PC-9 (cell line): ENCODE measurements at regions not wholly inside any gene's neighbourhood (a gene's known extent, or its start where the extent isn't known, plus 50 kb on each side); places are given as distances from the start of the nearest gene placed in this dataset.

ENCODE experiments used
- BruUV-seq: library from RNA; stranded (reverse); fragments of 400-500 nt; replicated peaks from 2 replicates; lab custom pipeline; 2021; lab: Mats Ljungman, UMichigan
- CTCF ChIA-PET: fragments of 300-600 bp; sonication (Branson Sonifier 250); formaldehyde crosslinking; loops from one replicate; lab custom pipeline; 2022; ENCODE audit warnings: antibody characterized with exemption; lab: Charles Lee
- POLR2A ChIA-PET: fragments of 300-600 bp; sonication (Branson Sonifier 250); formaldehyde crosslinking; loops from one replicate; lab custom pipeline; 2022; ENCODE audit warnings: antibody characterized with exemption; ENCODE audit not compliant: unreplicated experiment; lab: Charles Lee
- DNase-seq, 2 experiments: peaks; one replicate each; pipeline versions ENCODE4 v3.0.0 to v3.0.0-alpha.2; 2015 to 2022; ENCODE audit warnings: mixed read lengths in 1 of 2
- H2AFZ ChIP-seq: fragments of 200-600 bp; sonication (generic); 2 replicates; pipeline ENCODE4 v1.8.1; 2017; ENCODE audit warnings: antibody characterized with exemption
- H3F3A ChIP-seq: fragments of 200-600 bp; sonication (generic); 2 replicates; pipeline ENCODE4 v1.8.1; 2017; ENCODE audit warnings: antibody characterized with exemption, mild to moderate bottlenecking, low read depth; ENCODE audit not compliant: insufficient read depth
- H3K27ac ChIP-seq: fragments of 200-600 bp; sonication (generic); 2 replicates; pipeline ENCODE4 v1.6.1; 2016; ENCODE audit warnings: mixed run types
- H3K27me3 ChIP-seq: fragments of 200-600 bp; sonication (generic); 2 replicates; pipeline ENCODE4 v1.6.1; 2016; ENCODE audit warnings: low read depth, mixed run types; ENCODE audit not compliant: insufficient read depth
- H3K36me3 ChIP-seq: fragments of 200-600 bp; sonication (generic); 2 replicates; pipeline ENCODE4 v1.6.1; 2016; ENCODE audit warnings: low read depth, mixed run types
- H3K4me1 ChIP-seq: fragments of 200-600 bp; sonication (generic); replicated peaks from 2 replicates; pipeline ENCODE4 v1.6.1; 2016; ENCODE audit warnings: mixed run types; ENCODE audit not compliant: insufficient read depth
- H3K4me2 ChIP-seq: fragments of 200-600 bp; sonication (generic); 2 replicates; pipeline ENCODE4 v1.6.1; 2017; ENCODE audit warnings: mixed run types
- H3K4me3 ChIP-seq: fragments of 200-600 bp; sonication (generic); 2 replicates; pipeline ENCODE4 v1.6.1; 2016; ENCODE audit warnings: mixed run types
- H3K79me2 ChIP-seq: fragments of 200-600 bp; sonication (generic); 2 replicates; pipeline ENCODE4 v1.6.1; 2017; ENCODE audit warnings: low read depth, mixed run types
- H3K9me2 ChIP-seq: fragments of 200-600 bp; sonication (generic); 2 replicates; pipeline ENCODE4 v1.8.1; 2017; ENCODE audit warnings: mild to moderate bottlenecking; ENCODE audit not compliant: insufficient read depth
- H3K9me3 ChIP-seq: fragments of 200-600 bp; sonication (generic); 2 replicates; pipeline ENCODE4 v1.8.1; 2016; ENCODE audit warnings: low read depth; ENCODE audit not compliant: insufficient read depth
- H4K20me1 ChIP-seq: fragments of 200-600 bp; sonication (generic); 2 replicates; pipeline ENCODE4 v1.8.1; 2017; ENCODE audit not compliant: insufficient read depth
- EZH2 ChIP-seq: fragments of 200-600 bp; sonication (generic); IDR thresholded peaks from 2 replicates; pipeline ENCODE4 v1.8.0; 2017; ENCODE audit warnings: antibody characterized with exemption, low read depth
- intact Hi-C: fragments of 100-400 bp; cut with micrococcal nuclease; formaldehyde crosslinking; loops from one replicate; pipeline ENCODE4 v1.10.0; 2022; ENCODE audit not compliant: unreplicated experiment
- TF ChIP-seq, protein P1 (sequence below): fragments of 200-600 bp; sonication (generic); conservative IDR thresholded peaks from 2 replicates; pipeline ENCODE4 v1.6.1; 2017; ENCODE audit warnings: mixed run types, antibody characterized with exemption, mild to moderate bottlenecking, moderate library complexity

DNA sequence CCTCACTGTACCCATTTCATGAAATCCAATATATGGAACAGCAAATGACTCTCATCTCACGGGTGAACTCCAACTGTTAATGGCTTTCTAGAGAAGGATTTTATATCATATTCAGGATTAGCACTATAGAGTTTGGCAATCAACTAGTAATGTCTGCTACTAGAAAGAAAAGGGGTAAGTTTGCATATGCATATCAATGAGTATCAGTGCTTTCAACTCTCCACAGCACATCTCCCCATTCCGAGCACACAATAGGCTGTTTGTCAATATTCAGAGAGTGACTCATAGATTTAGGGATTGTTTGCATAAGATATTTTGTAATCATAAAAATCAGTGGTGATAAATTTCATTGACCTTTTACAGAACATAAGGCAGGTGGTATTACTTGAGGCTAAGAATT, 163.2 kb upstream of the LMCD1 start:
- Histone ChIP-seq H4K20me1 (no peaks in the 10 kb centered on the region), H2AFZ (no peak overlapping the region), H3K4me3 (no peak overlapping the region), H3K27me3 (no peaks in the 10 kb centered on the region), H3F3A (no peaks in the 10 kb centered on the region), H3K27ac (no peak overlapping the region), H3K79me2 (no peaks in the 10 kb centered on the region), H3K9me3 (no peaks in the 10 kb centered on the region), H3K36me3 (no peaks in the 10 kb centered on the region), H3K4me1 (peaks cover 6% of the 10 kb centered on the region; the same call in 1 of the 2 replicates), H3K4me2 (no peak overlapping the region), H3K9me2 (no peaks in the 10 kb centered on the region)
- POLR2A ChIA-PET = no interaction called here
- BruUV-seq = no TSS peak
- intact Hi-C loops = no loop called here
- TF ChIP-seq, protein P1, sequence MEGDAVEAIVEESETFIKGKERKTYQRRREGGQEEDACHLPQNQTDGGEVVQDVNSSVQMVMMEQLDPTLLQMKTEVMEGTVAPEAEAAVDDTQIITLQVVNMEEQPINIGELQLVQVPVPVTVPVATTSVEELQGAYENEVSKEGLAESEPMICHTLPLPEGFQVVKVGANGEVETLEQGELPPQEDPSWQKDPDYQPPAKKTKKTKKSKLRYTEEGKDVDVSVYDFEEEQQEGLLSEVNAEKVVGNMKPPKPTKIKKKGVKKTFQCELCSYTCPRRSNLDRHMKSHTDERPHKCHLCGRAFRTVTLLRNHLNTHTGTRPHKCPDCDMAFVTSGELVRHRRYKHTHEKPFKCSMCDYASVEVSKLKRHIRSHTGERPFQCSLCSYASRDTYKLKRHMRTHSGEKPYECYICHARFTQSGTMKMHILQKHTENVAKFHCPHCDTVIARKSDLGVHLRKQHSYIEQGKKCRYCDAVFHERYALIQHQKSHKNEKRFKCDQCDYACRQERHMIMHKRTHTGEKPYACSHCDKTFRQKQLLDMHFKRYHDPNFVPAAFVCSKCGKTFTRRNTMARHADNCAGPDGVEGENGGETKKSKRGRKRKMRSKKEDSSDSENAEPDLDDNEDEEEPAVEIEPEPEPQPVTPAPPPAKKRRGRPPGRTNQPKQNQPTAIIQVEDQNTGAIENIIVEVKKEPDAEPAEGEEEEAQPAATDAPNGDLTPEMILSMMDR = no peak
- no peak for TF ChIP-seq EZH2
- DNase-seq = peak in 1 of 2 experiments; percentile 53
- CTCF ChIA-PET = no interaction called here

DNA sequence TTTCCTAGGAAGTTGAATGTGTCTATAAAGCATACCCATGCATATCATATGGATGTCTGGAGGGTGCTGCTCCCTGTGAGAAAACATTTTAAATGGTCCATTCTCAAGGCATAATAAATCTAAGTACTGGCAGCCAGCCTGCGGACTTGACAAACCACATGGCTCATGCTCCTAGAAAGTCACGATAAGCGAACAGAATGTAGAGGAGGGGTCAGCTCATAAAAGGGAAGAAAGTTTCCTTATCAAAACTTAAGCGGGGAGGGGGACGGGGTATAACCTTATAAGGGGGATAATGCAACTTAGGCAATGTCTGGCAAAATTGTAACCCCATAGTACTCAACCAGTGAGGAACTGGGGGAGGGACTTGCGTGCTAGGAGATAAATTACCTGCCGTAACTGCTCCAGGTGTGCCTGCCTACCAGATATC, 159.8 kb upstream of the LMCD1 start:
- ChIA-PET POLR2A (no interaction called here), CTCF (interaction anchor here (0.6 kb wide), 1 partner anchor 473 kb away, joined by 3 read pairs; no protein-coding TSS in a partner anchor)
- H3K9me3 ChIP-seq = peaks cover 6% of the 10 kb centered on the region
- peak overlapping the region; percentile 15 for H3K4me2 ChIP-seq
- no peaks in the 10 kb centered on the region for H3K9me2 ChIP-seq
- intact Hi-C loops = no loop called here
- BruUV-seq = no TSS peak
- TF ChIP-seq EZH2 = no peak
- TF ChIP-seq, protein P1 = no peak
- H3K4me1 ChIP-seq = peaks cover 6% of the 10 kb centered on the region; the same call in 1 of the 2 replicates
- H3K4me3 ChIP-seq = no peak overlapping the region
- H3K27me3 ChIP-seq = no peaks in the 10 kb centered on the region
- DNase-seq = peak; percentile 4 to 83
- no peaks in the 10 kb centered on the region for H4K20me1 ChIP-seq
- H3F3A ChIP-seq = no peaks in the 10 kb centered on the region
- H3K27ac ChIP-seq = no peak overlapping the region
- H3K36me3 ChIP-seq = no peaks in the 10 kb centered on the region
- H3K79me2 ChIP-seq = no peaks in the 10 kb centered on the region
- H2AFZ ChIP-seq = no peak overlapping the region

DNA sequence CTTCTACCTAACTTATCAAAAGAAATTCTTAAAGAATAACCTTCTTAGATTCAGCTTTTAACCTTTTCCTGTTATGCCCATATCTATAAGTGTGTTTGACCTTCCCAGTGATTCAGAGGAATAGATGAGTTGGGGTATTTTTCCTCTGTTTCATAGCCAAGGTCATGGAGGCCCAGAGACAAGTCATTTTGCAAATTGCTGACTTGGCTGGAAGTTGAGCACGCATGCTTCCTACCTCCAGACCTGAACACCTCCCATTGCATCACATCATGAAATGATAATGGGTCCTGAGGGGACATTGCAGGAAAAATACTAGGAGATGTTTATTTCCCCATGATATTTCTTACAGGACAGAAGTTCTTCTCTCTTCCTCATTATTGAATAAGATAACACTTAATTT, 158.6 kb upstream of the LMCD1 start:
- Histone ChIP-seq H3K27ac (no peak overlapping the region), H4K20me1 (no peaks in the 10 kb centered on the region), H3K79me2 (no peaks in the 10 kb centered on the region), H3K4me1 (peaks cover 6% of the 10 kb centered on the region; the same call in 1 of the 2 replicates), H3K27me3 (no peaks in the 10 kb centered on the region), H3K4me2 (no peak overlapping the region), H3K9me2 (no peaks in the 10 kb centered on the region), H2AFZ (no peak overlapping the region), H3K4me3 (no peak overlapping the region), H3F3A (no peaks in the 10 kb centered on the region), H3K36me3 (no peaks in the 10 kb centered on the region), H3K9me3 (peaks cover 6% of the 10 kb centered on the region)
- DNase-seq = no peak
- no peak for TF ChIP-seq EZH2
- TF ChIP-seq, protein P1 = no peak
- CTCF ChIA-PET = interaction anchor here (0.5 kb wide), 1 partner anchor 1237 kb away, joined by 3 read pairs; no protein-coding TSS in a partner anchor
- intact Hi-C loops = no loop called here
- POLR2A ChIA-PET = no interaction called here
- BruUV-seq = no TSS peak
